GM04504 (cell line): ENCODE measurements at regions not wholly inside any gene's neighbourhood (a gene's known extent, or its start where the extent isn't known, plus 50 kb on each side); places are given as distances from the start of the nearest gene placed in this dataset.
"Not testable (repeated sequence)": the region's sequence is repeated elsewhere in the genome, so short reads cannot be mapped to it uniquely, and the experiment has no call there.

Experiments
- DNase-seq: peaks from one replicate; pipeline ENCODE4 v3.0.0-alpha.2; 2012; ENCODE audit warnings: low read depth

DNA sequence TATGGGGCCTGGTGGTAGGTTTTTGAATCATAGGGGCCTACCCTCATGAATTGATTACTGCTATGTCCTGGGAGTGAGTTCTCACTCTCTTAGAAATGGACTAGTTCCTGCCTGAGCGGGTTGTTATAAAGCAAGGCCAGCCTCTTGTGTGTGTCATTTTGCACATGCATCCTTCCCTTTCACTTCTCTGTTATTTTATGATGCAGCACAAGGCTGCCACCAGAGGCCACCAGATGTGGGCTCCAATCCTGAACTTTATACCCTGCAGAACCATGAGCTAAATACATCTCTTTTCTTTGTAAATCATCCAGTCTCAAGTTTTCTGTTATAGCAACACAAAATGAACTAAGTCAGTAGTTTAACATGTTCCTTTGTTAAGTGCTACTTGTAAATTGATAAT is 251.4 kb downstream of the BLID start:
- DNase-seq, result no peak

DNA sequence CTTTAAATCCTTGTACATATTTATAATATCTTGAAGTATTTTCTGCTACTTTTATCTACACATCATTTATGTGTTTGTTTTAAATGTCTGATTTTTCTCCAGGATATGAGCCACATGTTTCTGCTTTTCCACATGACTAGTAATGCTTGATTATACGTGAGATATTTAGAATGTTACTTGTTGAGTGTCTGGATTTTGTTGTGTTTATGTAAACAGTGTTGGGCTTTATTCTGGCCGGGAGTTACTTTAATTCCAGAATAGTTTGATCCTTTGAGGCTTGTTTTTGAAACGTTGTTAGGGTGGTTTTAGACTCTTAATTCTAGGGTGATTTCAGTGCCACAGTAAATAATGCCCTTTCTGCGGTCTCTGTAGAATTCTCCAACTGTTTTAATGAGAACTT is 252.9 kb downstream of the BLID start:
- DNase-seq, result no peak

DNA sequence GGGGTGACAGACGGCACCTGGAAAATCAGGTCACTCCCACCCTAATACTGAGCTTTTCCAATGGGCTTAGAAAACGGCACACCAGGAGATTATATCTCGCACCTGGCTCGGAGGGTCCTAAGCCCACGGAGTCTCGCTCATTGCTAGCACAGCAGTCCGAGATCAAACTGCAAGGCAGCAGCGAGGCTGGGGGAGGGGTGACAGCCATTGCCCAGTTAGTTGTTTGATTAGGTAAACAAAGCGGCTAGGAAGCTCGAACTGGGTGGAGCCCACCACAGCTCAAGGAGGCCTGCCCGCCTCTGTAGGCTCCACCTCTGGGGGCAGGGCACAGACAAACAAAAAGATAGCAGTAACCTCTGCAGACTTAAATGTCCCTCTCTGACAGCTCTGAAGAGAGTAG is 260.9 kb downstream of the BLID start:
- DNase-seq, result not testable (repeated sequence)

DNA sequence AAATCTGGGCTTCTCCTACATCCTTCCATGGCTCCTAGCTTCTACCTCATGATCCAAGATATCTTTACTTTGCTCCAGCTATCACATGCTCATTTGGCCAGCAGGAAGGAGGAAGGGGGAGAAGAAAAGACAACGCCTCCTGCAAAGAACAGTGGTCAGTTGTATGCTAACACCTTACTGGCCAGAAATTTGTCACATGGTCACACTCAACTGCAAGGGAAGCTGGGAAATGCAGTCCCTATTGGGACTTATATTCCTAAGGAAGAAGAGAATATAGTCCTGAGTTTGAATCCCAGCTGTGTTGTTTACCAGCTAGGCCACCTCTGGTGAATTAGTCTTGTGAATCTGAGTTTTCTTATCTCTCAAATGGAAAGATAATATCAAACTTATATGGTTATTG is 272.0 kb downstream of the BLID start:
- no peak for DNase-seq

DNA sequence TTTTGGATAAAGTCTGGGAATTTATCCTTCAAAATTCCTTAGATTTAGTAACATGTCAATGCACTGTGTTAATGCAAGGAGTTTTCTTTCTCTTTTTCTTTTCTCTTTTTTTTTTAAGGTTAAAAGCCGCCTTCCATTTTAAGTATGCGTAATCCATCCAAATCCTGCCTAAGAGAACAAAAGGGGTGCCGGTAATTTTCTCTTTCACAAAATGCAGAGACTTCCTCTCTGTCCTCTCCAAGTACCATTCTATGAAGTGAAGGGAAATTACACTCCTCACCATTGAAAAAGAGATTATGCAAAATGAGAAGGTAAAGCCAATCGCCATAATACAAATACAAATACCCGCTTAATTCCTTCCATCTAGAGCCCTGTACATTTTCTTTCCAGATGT is 273.8 kb downstream of the BLID start:
- DNase-seq, result no peak

DNA sequence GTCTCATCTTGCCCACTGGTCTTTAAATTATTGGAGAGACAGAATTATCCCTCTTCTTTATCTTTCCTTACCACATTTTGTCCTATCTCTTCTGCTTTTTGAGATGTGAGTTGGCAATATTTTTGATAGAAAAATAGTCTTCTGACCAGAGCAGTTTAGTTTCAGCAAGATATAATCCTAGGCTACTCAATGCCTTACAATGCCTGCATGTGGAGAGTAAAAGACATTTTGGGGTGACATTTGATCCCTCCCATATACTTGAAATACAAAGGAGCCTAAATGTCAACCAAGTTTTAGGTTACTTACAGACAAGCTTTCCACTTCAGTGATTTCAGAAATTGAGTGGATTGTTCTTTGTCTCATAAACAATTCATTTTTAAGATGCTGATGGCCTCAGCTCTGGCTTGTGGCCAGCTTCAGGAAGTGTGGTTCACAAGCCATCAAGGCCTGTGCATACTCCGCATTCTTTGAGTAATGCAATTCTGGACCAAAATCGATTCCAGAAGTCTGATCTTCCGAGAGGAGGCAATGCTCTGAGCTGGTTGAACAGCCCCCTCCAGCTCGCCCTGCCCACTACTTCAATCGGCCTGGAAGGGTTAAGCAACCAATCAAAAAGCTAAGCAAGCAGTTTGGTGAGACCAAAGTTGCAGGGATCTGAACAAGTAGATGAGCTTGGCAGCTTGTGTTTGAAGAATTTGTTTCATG is 274.4 kb downstream of the BLID start:
- DNase-seq, result peak; percentile 81

DNA sequence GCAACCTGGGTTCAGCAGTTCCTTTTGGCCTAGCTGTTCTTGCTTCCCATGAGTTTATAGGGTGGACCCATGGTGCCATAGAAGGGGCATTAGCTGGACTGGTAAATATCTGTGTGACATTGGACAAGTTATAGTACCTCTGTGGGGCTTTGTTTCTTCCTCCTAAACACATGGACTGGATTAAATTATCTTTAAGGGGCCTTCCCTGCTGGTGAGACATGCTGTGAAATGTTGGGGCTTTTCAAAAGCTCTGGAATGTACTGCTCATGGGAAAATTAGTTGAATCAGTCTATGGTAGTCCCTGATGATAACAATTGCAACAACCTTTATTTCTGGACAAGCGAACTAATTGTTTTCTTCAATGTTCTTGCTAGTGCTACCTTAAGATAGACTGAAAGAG is 276.2 kb downstream of the BLID start:
- DNase-seq, result no peak

DNA sequence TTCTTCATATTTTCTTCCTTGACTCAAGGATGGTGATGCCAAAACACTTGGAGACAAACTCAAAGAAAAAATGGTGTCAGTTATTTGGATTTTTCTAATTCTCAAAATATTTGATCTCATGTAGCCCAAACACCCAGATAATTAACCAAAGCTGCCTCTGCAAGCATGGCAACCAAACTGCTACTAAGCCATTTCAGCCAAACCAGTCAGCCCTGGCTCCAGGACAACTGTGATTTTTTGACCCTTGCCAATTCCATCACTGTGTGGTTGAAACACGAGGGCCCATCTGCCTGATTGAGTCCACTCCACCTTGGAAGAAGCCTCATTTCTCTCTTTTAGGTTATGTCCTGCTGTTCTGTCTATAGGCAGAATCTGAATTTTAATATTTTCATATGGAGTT is 277.4 kb downstream of the BLID start:
- no peak for DNase-seq

DNA sequence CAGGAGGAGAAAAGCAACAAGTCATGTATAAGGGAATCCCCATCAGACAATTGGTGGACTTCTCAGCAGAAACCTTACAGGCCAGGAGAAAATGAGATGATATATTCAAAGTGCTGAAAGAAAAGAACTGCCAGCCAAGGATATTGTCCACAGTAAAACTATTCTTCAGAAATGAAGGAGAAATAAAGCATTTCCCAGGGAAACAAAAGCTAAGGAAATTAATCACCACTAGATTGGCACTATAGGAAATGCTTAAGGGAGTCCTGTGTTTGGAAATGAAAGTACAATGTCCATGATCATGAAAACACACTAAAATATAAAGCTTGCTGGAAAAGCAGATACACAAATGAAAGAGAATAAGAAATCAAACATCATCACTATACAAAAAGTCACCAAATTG is 282.0 kb downstream of the BLID start:
- no peak for DNase-seq

DNA sequence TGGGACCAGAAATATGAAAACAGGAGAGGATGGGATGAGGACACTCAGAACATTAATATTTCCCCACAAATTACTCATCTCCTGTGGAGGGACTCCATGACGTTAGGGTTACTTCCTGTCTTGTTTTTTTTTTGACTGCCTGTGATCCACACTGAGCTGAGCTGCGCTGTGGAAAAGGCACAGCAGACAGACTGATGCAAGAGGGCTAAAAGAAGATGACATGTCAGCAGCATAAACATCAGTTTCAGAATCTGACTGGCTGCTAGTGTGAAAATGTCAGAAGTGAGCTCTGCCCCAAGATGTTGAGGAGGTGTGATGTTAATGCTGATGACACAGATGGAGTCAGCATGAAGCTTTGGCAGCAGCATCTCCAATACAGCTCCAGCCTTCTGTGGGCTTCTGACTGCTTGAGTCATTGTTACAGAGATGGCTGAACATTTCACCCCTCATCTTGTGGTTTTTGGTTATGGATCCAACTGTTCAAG is 286.8 kb downstream of the BLID start:
- DNase-seq, result peak; percentile 97

DNA sequence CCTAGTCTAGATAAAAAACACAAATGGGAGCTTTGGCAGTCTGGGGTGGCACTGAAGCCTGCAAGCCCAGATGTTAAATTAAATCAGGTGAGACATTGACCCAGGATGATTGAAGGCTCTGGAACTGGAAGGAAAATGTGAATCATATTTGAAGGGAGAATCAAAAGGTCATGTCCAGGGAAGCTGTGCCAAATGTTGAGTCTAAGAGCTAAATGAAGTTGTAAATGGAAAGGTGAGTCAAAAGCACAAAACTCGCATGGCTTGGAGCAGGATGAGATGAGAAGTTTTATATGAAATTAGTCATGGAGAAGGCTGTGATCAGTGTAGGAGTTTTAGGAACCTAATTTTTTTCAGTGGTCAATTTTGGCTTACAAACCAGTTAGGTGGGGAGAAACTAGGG is 301.1 kb downstream of the BLID start:
- DNase-seq, result peak; percentile 21

DNA sequence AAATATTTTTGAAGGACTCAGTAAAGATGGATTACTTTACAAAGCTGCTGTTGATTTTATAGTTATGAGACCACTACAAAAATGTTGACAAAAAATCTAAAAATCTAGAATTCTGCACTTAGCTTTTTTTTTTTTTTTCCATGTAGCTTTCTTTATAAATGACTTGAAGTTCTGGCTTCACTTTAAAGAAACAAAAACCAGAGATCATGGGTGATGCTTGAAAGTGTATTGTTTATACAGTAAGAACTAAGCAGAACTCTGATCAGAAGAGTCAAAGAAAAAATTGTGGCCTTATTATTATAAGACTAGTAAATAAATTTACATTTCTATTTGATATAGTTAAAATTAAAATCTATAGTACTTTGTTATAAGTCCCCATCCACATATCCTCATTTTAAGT is 301.7 kb downstream of the BLID start:
- no peak for DNase-seq

DNA sequence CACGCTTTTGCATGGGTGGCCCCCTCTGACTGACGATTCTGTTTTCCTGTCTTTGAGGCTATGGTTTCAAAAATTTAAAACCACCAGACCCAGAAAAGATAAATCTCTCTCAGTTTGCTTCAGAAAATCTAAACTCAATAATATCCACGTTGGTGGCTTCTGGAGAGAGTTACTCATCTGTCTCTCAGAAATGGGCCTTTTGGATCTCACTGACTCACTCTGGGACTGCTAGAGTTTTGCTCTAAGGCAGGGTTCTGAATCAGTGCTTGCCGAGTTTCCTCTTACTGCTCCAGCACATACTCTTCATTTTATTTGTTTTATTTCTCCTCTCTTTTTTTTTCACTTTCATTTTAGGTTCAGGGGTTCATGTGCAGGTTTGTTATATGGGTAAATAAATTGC is 305.7 kb downstream of the BLID start:
- DNase-seq, result peak; percentile 50

DNA sequence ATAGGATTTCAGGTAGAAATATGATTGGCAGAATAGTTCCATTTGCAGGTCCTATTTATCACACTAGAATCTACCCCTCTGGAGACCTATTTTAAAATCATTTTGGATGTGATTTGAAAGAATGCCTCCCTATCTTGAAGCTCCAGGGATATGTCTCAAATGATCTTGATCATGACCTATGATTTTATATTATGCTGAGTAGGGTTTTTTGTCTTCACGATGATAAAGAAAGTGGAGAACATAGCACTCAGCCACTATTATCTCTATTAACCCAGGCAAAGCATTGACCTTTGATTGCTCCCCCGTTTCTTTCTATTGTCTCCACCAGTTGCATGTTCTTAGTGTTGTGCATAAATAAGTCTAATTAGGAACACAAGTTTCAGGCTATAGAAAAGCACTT is 307.9 kb downstream of the BLID start:
- no peak for DNase-seq

DNA sequence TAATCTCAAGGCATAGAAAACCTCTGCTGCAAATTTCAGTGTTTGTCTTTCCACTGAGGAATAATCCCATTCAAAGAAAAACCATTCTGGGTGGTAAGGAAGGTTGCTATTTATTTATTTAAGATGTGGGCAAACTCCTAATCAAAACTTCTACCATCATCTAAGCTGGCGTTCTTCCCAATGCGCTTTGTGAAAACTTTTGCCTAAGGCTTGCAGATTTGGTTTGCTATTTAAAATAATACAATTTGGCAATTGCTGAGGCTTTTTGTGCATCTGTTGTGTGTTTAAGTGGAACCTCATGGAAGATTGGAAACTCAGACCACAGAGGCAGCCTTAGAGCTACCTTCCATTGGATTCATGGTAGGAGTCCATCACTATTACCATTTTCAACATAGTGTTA is 309.0 kb downstream of the BLID start:
- DNase-seq, result no peak

DNA sequence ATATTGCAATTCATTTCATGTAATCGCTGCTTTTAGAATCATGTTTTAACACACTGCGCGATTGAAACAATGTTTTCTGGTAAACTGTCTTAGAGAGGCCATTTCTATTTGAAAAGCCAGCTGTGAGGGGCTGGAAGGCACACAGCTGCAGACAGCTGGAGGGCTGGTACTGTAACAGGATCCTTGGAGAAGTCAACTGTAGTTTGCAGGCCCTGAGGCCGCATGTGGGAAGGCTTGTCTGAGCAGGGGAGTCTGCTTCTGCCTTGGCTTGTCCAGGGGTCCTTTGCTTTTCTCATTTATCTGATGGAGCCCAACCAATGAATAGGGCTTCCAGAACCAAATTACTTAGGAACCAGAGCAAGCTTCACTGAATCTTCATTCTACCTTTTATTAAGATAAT is 313.5 kb downstream of the BLID start:
- no peak for DNase-seq

DNA sequence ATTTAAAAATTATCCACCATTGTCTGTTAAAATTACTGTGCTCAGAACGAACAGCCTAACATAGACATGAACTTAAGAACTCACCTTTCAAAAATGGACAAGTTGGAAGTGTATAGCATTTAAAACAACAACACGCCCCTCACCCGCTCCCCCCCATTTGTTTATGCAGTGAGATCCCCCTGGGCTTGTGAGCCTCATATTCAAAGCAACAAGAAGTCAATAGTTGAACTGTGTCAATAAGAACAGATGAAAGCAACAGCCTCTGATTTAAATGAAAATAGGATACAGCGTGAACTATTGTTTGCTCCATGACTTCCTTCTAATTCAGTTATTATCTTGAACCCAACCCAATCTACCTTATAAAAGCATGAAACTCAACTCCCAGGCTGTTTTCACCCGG is 314.2 kb downstream of the BLID start:
- DNase-seq, result no peak

DNA sequence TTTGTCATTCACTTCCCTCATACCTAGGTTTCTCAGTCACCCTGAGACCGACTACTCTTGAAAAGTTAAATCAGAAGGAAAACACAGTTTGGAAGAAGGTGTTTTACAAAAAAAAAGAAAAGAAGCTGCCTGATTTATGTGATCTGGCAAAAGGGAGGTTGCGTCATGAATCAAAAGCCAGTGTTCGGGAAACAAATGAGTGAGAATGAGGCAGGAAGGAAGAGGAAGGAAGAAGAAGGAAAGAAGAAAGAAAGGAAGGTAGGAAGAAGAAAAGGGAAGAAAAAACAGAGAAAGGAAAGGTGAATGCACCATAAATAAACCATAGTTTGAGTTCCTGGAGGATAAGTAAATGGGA is 314.6 kb downstream of the BLID start:
- no peak for DNase-seq

DNA sequence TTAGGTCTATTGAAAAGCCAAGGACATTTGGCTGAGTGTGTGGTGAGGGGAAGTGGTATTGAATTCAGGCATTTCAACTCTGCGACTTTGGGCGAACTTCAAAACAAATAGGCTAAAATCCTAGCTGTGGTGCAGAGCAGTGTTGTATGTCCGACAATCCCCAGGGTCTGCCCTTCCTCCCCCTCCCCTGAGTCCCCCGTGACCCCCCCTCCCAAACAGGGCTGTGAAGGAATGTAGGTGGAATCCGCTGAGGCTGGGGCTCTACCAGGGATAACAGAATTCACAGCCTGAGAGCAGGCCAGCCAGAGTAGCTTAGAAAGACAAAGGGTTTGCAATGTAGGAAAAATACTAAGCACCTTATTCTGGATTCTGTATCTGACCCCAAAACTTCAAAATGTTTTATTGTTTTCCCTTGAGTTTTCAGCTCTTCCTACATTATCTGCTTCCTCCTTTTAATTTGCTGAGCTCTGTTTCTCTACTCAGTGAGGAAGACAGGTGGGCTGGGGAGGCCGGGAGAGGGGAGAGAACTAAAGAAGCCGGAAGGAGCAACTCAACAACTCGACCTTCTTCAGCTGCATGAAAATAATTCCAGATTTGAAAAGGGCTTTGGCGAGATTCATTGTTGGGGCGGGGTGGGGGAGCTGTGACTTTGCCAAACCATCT is 315.2 kb downstream of the BLID start:
- DNase-seq, result no peak

DNA sequence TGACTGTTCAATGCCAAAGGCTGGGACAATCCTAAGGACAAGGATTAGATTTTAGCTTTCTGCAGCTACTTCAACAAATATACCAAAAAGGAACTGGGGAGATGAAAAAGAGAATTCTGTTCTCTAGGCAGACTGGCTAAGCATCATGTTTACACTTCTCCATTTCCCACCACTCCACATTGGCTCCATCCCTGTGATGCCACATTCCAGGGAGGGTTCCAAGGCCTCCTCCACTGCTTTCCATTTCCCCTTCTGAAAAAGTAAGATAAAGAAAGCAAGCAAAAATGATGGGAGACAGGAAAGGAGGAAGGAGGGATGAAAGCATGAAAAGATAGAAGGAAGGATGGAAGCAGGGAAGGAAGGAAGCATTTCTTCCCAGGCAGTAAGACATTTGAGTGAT is 315.8 kb downstream of the BLID start:
- DNase-seq, result no peak

DNA sequence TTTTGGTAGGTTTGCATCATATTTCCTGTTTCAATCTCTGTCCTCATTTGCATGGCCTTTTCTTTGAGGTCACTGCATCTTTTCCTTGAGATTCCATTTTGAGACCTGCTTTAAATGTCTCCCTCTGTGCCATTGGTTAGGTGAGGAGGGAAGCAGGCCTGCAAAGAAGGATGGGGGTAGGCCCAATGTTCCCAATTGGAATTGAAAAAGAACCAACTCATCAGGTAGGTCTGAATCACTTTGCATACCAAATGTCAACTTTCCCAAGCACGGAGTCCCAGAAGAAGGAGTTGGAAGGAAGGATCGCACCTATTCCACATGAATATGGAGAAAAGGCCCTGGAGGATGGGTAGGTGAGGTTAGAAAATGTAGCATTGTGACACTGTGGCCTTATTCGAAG is 318.5 kb downstream of the BLID start:
- no peak for DNase-seq

DNA sequence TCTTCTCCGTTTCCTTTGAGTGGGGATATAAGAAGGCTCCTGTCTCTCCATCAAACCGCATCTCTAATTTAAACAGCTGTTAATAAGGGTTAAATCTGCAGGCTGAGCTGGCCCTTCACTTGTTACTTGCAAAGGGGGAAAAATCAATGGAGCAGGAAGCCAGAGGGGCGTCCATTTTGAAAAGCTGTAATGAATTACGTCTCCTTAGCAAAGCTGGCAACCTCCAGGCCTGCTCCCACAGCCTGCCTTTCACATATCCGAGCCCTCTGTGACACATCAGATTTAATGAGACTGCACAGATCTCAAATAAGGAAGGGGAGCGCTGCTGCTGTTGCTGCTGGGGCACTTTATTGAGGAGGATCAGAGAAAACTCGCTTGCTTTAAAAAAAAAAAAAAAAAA is 320.8 kb downstream of the BLID start:
- no peak for DNase-seq

DNA sequence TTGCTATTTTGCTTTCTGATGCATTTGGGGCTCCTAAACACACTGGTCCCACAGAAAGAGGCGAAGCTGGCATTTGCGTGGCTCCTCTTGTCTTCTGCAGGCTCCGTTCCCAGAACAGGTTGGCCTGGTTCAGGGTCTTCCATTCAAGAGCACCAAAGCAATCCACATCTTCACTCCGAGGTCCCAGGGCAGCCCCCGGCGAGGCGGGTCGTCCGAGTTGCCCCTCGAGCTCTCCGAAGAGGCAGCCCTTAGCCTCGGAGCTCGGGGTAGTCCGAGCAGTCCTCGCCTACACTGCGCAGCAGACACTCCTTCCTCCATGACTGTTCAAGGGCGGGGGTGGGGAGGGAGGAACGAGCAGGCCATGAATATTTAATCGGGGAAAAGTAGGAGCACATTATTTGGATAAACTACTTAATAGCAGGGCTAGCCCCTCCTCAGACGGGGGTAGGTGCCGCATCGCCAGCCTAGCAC is 321.3 kb downstream of the BLID start:
- no peak for DNase-seq

DNA sequence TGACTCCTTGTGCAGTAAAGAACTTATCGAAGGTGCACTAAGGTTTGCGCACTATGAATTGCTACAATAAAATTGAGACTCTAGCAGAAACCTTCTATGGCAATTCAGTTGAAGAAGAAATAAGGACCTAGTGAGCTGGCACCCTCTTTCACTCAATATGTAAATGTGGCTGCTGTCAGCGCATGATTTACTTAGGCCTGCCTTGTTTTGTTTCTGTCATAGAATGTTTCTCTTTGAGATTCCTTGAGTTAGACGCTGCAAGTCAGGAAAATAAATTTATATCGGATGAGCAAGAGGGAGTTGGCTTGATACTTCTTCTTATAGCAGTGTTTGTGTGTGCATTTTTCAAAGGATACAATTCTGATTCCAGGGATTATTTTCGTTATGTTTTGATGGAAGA is 322.1 kb downstream of the BLID start:
- no peak for DNase-seq
